GM08714 (cell line): ENCODE measurements at regions not wholly inside any gene's neighbourhood (a gene's known extent, or its start where the extent isn't known, plus 50 kb on each side); places are given as distances from the start of the nearest gene placed in this dataset.

Source experiments
- H3K4me3 ChIP-seq: fragments of 200-500 bp; sonication (Bioruptor generic); 2 replicates; pipeline ENCODE4 v1.5.1; 2014; ENCODE audit warnings: mild to moderate bottlenecking, low read length, inconsistent platforms
- ZNF274 ChIP-seq: IDR thresholded peaks from 2 replicates; pipeline ENCODE4 v1.6.1; 2012; ENCODE audit warnings: mild to moderate bottlenecking, low read depth, low read length

GRCh38 chr6:43873806-43874714 is 104.0 kb downstream of the VEGFA start:
- H3K4me3 ChIP-seq = no peak overlapping the region
- no peak for TF ChIP-seq ZNF274

- no peak overlapping the region for H3K4me3 ChIP-seq
- no peak for TF ChIP-seq ZNF274
These were observed 101.9 kb downstream of the VEGFA start for GRCh38 chr6:43871933-43872332.

DNA sequence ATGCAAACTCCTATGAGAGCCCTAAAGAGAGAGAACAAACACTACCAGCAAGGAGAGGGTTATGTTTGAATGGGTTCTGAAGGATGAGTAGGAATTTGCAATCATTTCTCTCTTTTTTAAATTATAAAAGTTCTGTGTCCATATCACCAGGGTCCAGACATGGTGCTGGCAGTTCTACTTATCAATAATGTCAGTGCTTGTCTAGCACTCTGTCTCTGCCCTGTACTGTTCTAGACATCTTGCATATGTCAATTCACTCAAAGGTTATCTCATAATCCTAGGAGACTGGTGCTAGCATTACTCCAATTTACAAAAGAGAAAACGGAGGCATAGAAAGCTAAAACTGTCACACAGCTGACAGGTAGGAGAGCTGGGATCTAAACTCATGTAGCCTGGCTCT is 101.3 kb downstream of the VEGFA start:
- no peak overlapping the region for H3K4me3 ChIP-seq
- no peak for TF ChIP-seq ZNF274

DNA sequence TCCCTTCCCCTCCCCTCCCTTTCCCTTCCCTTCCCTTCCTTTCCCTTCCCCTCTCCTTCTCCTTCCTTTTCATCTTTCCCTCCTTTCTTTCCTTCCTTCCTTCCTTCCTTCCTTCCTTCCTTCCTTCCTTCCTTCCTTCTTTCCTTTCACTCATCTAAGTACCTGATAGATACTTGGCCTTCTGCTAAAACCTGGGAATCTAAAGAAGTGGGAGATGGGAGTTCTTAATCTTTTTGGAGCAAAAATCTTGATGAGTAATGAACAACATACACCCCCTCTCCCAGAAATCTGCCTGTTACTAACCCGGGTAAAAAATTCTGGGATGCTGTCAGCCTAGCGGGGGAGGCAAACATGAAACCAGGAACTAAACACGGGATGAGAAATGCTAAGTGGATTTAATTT is 100.7 kb downstream of the VEGFA start:
- H3K4me3 ChIP-seq = no peak overlapping the region
- TF ChIP-seq ZNF274 = no peak

GRCh38 chr6:43869792-43870659 is 100.0 kb downstream of the VEGFA start:
- TF ChIP-seq ZNF274 = no peak
- no peak overlapping the region for H3K4me3 ChIP-seq

DNA sequence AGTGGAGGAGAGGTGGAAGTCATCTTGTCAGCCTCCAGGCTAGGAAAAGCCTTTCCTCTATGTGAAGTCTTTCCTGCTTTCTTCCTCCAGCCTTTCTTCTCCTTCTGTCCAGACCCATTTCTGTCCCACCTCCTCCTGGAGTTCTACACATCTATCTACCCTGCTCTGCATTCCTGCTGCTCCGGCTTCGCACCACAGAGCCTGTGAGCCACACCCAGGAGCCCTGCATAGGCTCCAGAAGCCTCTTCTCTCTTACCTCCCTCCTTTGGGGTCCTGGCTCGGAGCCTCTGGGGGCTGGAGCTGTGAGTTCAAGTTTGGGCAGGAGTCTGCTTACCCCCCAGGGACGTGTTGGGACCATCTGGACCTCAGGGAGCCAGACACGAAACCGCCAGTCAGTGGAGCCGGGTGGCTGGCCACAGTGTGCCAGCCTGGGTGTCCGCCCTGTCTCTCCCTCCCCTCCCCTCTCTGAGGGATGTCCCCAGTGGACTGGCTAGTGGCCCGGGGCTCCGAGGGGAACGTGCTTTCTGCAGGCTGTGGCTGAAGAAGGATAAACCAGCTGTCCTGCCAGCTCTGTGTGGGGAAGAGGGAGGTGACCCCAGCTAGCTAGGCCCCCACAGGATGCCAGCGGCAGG is 99.2 kb downstream of the VEGFA start:
- TF ChIP-seq ZNF274 = no peak
- H3K4me3 ChIP-seq = no peak overlapping the region

DNA sequence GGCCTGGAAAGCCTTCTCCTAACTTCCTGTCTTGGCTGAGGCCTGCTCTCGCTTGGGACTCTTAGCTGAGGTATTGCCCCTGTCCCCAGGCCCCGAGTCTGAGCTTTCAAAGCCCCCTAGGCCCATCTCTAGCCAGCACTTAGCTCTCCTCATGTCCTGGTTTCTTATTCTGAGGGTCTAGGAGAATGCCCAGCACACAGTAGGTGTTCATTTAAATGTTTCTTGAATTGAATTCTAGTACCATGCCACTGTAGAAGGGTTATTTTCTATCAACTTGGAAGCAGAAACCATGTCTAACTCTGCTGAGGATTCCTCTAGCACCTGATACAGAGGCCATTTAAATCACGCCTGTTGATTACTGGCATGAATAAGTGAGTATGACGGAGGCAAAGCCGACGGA is 98.5 kb downstream of the VEGFA start:
- H3K4me3 ChIP-seq = no peak overlapping the region
- no peak for TF ChIP-seq ZNF274

DNA sequence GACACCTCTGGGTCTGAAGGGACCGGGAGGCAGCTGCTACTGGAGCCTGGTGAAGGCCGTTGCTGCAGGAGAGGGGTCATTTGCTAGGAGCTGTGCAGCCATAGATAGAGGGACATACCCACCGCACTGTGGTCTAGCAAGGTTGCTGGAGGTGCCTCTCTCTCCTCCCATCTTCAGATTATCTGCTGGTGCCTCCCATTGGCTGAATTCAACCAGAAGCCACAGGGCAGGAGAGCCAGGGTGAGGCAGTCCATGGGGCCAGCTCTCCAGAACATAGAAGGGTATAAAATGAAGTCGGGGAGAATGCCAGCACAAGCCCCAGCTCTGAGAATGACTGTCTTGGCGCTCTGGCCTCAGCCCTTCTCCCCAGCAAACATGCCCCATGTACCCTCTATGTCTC is 98.0 kb downstream of the VEGFA start:
- H3K4me3 ChIP-seq = no peak overlapping the region
- no peak for TF ChIP-seq ZNF274

GRCh38 chr6:43867246-43867645 is 97.2 kb downstream of the VEGFA start:
- no peak for TF ChIP-seq ZNF274
- H3K4me3 ChIP-seq = no peak overlapping the region

GRCh38 chr6:43865932-43866645 is 96.1 kb downstream of the VEGFA start:
- no peak overlapping the region for H3K4me3 ChIP-seq
- no peak for TF ChIP-seq ZNF274

DNA sequence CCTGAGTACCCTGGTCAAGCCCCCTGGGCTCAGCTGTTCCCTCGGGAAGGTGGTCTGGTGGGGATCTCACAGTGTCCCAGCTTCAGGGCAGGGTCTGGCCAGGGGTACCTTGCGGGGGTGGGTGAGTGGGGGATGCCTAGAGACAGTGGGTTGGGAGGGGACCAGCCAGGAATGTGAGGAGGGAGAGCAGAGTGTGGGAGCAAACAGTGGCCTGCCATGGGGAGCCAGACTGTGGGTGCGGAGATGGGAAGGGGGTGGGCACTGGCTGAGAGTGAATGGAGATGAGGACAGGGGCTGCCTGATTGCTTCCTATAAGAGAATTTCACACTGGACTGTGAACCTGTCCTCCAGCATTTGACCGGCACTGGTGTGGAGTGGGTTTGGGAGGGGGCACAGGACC is 95.1 kb downstream of the VEGFA start:
- TF ChIP-seq ZNF274 = no peak
- no peak overlapping the region for H3K4me3 ChIP-seq

- no peak overlapping the region for H3K4me3 ChIP-seq
- no peak for TF ChIP-seq ZNF274
These were observed 92.9 kb downstream of the VEGFA start for GRCh38 chr6:43862925-43863324.

DNA sequence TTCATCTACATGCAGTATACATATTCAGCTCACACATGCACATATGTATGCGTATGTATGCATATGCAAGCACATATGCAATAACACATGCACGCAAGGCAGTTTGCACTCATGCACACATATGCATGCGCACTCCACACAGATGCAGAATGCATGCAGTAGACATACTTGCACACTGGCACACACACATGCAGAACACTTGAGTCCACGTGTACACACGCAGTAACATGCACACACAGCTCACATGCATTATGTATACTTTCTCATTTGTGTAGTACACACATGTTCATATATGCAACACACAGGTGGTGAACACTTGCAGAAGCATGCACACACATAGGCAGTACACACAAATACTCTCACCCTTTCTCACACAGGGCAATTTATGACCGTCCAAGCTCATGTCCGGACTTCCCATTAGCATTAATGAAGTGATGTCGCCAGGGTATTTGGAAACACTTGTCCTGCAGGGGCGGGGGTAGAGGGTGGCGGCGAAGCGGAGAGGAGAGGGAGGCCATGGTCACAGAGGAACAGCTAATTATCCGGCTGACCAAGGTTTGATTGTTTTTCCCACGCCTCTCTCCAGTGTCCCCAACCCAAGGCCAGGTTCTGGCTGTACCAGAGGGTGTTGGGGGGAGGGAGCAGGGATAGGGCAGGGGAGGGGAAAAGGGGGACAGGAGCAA is 91.3 kb downstream of the VEGFA start:
- no peak for TF ChIP-seq ZNF274
- H3K4me3 ChIP-seq = no peak overlapping the region
